Smooth muscle cell (in vitro differentiated cells): ENCODE measurements at regions not wholly inside any gene's neighbourhood (a gene's known extent, or its start where the extent isn't known, plus 50 kb on each side); places are given as distances from the start of the nearest gene placed in this dataset.

Experiments used
- DNase-seq: peaks from one replicate; lab custom pipeline; 2025; ENCODE audit not compliant: unreplicated experiment; lab: John Stamatoyannopoulos, UW
- H2AFZ ChIP-seq: fragments of 200-600 bp; sonication (generic); 2 replicates; pipeline ENCODE4 v1.6.0; 2016; ENCODE audit warnings: antibody characterized with exemption, low read depth, mild to moderate bottlenecking
- H3F3A ChIP-seq: fragments of 200-600 bp; sonication (generic); 2 replicates; pipeline ENCODE4 v1.6.0; 2017; ENCODE audit warnings: antibody characterized with exemption, low read depth
- H3K27ac ChIP-seq: fragments of 200-600 bp; sonication (generic); 2 replicates; pipeline ENCODE4 v1.5.1; 2016; ENCODE audit warnings: low read depth, mild to moderate bottlenecking
- H3K27me3 ChIP-seq: fragments of 200-600 bp; sonication (generic); 2 replicates; pipeline ENCODE4 v1.6.1; 2016; ENCODE audit warnings: low read depth, mild to moderate bottlenecking
- H3K36me3 ChIP-seq: fragments of 200-600 bp; sonication (generic); 2 replicates; pipeline ENCODE4 v1.5.1; 2016; ENCODE audit warnings: low read depth
- H3K4me1 ChIP-seq: fragments of 200-600 bp; sonication (generic); 2 replicates; pipeline ENCODE4 v1.5.1; 2016; ENCODE audit warnings: low read depth
- H3K4me2 ChIP-seq: fragments of 200-600 bp; sonication (generic); 2 replicates; pipeline ENCODE4 v1.6.0; 2016; ENCODE audit warnings: mild to moderate bottlenecking
- H3K4me3 ChIP-seq: fragments of 200-600 bp; sonication (generic); 2 replicates; pipeline ENCODE4 v1.5.1; 2016; ENCODE audit warnings: mild to moderate bottlenecking
- H3K79me2 ChIP-seq: fragments of 200-600 bp; sonication (generic); 2 replicates; pipeline ENCODE4 v1.6.0; 2016; ENCODE audit warnings: low read depth, mild to moderate bottlenecking
- H3K9ac ChIP-seq: fragments of 200-600 bp; sonication (generic); 2 replicates; pipeline ENCODE4 v1.6.0; 2016; ENCODE audit warnings: low read depth
- H3K9me3 ChIP-seq: fragments of 200-600 bp; sonication (generic); replicated peaks from 2 replicates; pipeline ENCODE4 v1.5.1; 2016; ENCODE audit warnings: low read depth
- H4K20me1 ChIP-seq: fragments of 200-600 bp; sonication (generic); 2 replicates; pipeline ENCODE4 v1.6.0; 2016; ENCODE audit warnings: low read depth
- CTCF ChIP-seq: fragments of 200-600 bp; sonication (generic); IDR thresholded peaks from 2 replicates; pipeline ENCODE4 v1.5.1; 2017; ENCODE audit warnings: borderline replicate concordance, mild to moderate bottlenecking, antibody characterized with exemption; ENCODE audit not compliant: insufficient read depth, poor library complexity, severe bottlenecking
- WGBS: methylation state at CpG from one replicate; pipeline ENCODE4 v1.1.7; 2016; ENCODE audit warnings: low lambda C conversion rate; 5-methylcytosine and 5-hydroxymethylcytosine counted together

GRCh38 chr5:67502951-67503350 is 306.4 kb upstream of the CD180 start:
- no peak overlapping the region for H3K27ac ChIP-seq
- H3K27me3 ChIP-seq = no peaks in the 10 kb centered on the region
- DNase-seq = no peak
- H3K4me2 ChIP-seq = no peak overlapping the region
- H3F3A ChIP-seq = no peaks in the 10 kb centered on the region
- 100% methylated on average over 1 of the region's 1 CpG for WGBS
- no peak overlapping the region for H3K4me3 ChIP-seq
- no peak for TF ChIP-seq CTCF
- no peak overlapping the region for H2AFZ ChIP-seq
- no peaks in the 10 kb centered on the region for H3K9me3 ChIP-seq
- H4K20me1 ChIP-seq = no peaks in the 10 kb centered on the region
- H3K36me3 ChIP-seq = no peaks in the 10 kb centered on the region
- H3K4me1 ChIP-seq = no peaks in the 10 kb centered on the region
- no peak overlapping the region for H3K9ac ChIP-seq
- no peaks in the 10 kb centered on the region for H3K79me2 ChIP-seq

DNA sequence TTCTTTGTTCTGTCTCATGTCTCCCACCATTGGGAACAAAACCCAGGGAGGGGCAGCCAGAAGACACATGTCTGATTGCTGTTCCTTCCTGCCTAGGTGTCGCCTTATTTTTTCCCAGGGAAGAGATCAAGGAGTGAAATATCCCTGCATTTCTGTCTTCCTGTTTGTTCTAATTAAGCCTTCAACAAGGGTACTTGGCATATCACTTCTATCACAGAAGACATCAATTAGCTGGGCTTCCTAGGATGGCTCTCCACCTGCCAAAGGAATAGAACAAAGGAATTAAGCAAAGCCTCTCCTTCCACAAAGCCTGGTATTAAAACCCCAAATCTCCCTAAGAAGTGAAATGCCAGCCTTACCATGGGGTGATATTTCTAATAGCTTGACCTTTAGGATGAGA is 299.5 kb upstream of the CD180 start:
- Histone ChIP-seq H3K4me3 (no peak overlapping the region), H3K79me2 (no peaks in the 10 kb centered on the region), H3K9me3 (no peaks in the 10 kb centered on the region), H3K36me3 (no peaks in the 10 kb centered on the region), H3F3A (no peaks in the 10 kb centered on the region), H4K20me1 (no peaks in the 10 kb centered on the region), H3K4me2 (no peak overlapping the region), H3K27me3 (no peaks in the 10 kb centered on the region), H3K9ac (no peak overlapping the region), H3K27ac (no peak overlapping the region), H3K4me1 (no peaks in the 10 kb centered on the region), H2AFZ (no peak overlapping the region)
- 95% methylated on average over 1 of the region's 1 CpG for WGBS
- no peak for DNase-seq
- TF ChIP-seq CTCF = no peak

- H2AFZ ChIP-seq = no peak overlapping the region
- WGBS = 97% methylated on average over 3 of the region's 3 CpGs
- no peaks in the 10 kb centered on the region for H3K36me3 ChIP-seq
- H3K4me1 ChIP-seq = no peaks in the 10 kb centered on the region
- H3K9me3 ChIP-seq = no peaks in the 10 kb centered on the region
- no peaks in the 10 kb centered on the region for H3K27me3 ChIP-seq
- H3K27ac ChIP-seq = no peak overlapping the region
- no peak overlapping the region for H3K4me2 ChIP-seq
- H3F3A ChIP-seq = no peaks in the 10 kb centered on the region
- no peaks in the 10 kb centered on the region for H3K79me2 ChIP-seq
- no peak for TF ChIP-seq CTCF
- DNase-seq = no peak
- no peaks in the 10 kb centered on the region for H4K20me1 ChIP-seq
- H3K9ac ChIP-seq = no peak overlapping the region
- H3K4me3 ChIP-seq = no peak overlapping the region
These were observed 298.5 kb upstream of the CD180 start for GRCh38 chr5:67495072-67495471.

DNA sequence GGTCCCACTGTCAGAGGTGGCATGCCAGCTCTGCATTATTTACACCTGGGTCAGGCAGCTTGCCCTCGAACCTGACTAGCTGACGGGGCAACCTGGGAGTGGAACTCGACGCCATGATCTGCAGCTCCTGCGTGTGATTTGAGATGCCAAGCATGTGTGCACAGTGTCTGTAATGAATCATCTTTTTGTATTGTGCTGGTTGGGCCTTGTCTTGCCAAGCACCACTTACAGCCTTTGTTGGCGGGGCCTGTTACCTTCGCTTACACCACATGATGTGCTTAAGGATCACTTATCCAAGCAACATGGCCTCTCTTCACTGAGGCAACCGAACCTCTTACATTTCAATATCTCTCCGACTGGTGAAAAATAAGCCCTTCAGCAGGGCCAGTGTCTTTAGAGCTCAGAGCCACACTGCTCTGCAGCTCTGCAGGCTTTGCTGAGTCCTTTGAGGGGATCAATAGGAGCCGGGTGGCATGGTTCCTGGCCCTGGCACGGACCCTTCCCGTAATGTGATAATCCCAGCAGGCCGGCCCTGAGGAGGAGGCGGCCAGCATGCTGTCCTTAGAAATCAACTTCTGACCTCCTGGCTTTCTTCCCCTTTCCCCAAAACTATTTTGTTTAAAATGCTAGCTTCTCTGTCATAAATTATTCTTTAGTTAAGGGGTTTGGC is 297.7 kb upstream of the CD180 start:
- no peak overlapping the region for H3K27ac ChIP-seq
- H3K4me2 ChIP-seq = no peak overlapping the region
- H2AFZ ChIP-seq = no peak overlapping the region
- WGBS = 85% methylated on average over 14 of the region's 14 CpGs
- DNase-seq = no peak
- no peaks in the 10 kb centered on the region for H3K9me3 ChIP-seq
- H4K20me1 ChIP-seq = no peaks in the 10 kb centered on the region
- no peaks in the 10 kb centered on the region for H3K79me2 ChIP-seq
- no peak overlapping the region for H3K9ac ChIP-seq
- no peaks in the 10 kb centered on the region for H3F3A ChIP-seq
- no peak for TF ChIP-seq CTCF
- H3K4me3 ChIP-seq = no peak overlapping the region
- H3K4me1 ChIP-seq = no peaks in the 10 kb centered on the region
- H3K36me3 ChIP-seq = no peaks in the 10 kb centered on the region
- no peaks in the 10 kb centered on the region for H3K27me3 ChIP-seq
